ENCODE measurements at regions not wholly inside any gene's neighbourhood (a gene's known extent, or its start where the extent isn't known, plus 50 kb on each side); places are given as distances from the start of the nearest gene placed in this dataset.
"Not testable (repeated sequence)": the region's sequence is repeated elsewhere in the genome, so short reads cannot be mapped to it uniquely, and the experiment has no call there.

- peaks cover 11% of the 10 kb centered on the region for H3K27me3 ChIP-seq (ENCODE audit: control insufficient read depth, insufficient read depth, low read length)
- H3K9ac ChIP-seq (ENCODE audit: low read depth, low read length) = no peak overlapping the region
- no peaks in the 10 kb centered on the region for H3K9me3 ChIP-seq (replicated peaks; ENCODE audit: low read length)
- H3K36me3 ChIP-seq (ENCODE audit: insufficient read depth, low read length) = no peaks in the 10 kb centered on the region
- no peaks in the 10 kb centered on the region for H3K4me1 ChIP-seq (ENCODE audit: control insufficient read depth, insufficient read depth, low read length)
- no peak overlapping the region for H3K4me3 ChIP-seq (ENCODE audit: low read length)
- no peak overlapping the region for H3K4me2 ChIP-seq (ENCODE audit: low read length)
These were observed 415.0 kb downstream of the SFMBT2 start for GRCh38 chr10:6995831-6996230.

DNA sequence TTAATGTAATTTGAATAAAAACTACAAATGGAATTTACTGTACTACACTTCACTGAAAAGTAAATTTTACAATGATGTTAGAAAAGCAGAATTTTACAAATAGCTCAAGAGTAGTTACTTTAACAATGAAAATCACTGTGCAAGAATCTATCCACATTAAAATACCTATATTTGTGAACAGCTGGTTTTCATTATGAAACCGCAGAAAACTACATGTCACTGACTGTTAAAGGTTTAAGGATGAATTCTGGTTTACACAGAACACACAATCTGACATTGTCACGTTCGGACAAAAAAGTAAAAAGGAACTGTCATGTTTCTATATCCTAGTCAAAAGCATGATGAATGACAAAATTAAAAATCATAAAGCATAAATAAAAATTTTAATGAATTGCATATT, 415.3 kb upstream of the PRKCQ start:
- H3K4me2 ChIP-seq (ENCODE audit: low read length) = no peak overlapping the region
- H3K9ac ChIP-seq (ENCODE audit: low read depth, low read length) = no peak overlapping the region
- H3K4me3 ChIP-seq (ENCODE audit: low read length) = no peak overlapping the region
- peaks cover 11% of the 10 kb centered on the region for H3K27me3 ChIP-seq (ENCODE audit: control insufficient read depth, insufficient read depth, low read length)
- H3K9me3 ChIP-seq (replicated peaks; ENCODE audit: low read length) = no peaks in the 10 kb centered on the region
- H3K4me1 ChIP-seq (ENCODE audit: control insufficient read depth, insufficient read depth, low read length) = no peaks in the 10 kb centered on the region
- no peaks in the 10 kb centered on the region for H3K36me3 ChIP-seq (ENCODE audit: insufficient read depth, low read length)

GRCh38 chr10:6990891-6991290, 410.8 kb upstream of the PRKCQ start:
- Histone ChIP-seq H3K36me3 (ENCODE audit: insufficient read depth, low read length) (no peaks in the 10 kb centered on the region), H3K4me2 (ENCODE audit: low read length) (no peak overlapping the region), H3K27me3 (ENCODE audit: control insufficient read depth, insufficient read depth, low read length) (no peaks in the 10 kb centered on the region), H3K4me3 (ENCODE audit: low read length) (no peak overlapping the region), H3K9ac (ENCODE audit: low read depth, low read length) (no peak overlapping the region), H3K4me1 (ENCODE audit: control insufficient read depth, insufficient read depth, low read length) (no peaks in the 10 kb centered on the region), H3K9me3 (replicated peaks; ENCODE audit: low read length) (no peaks in the 10 kb centered on the region)

- H3K4me3 ChIP-seq (ENCODE audit: low read length) = no peak overlapping the region
- H3K4me2 ChIP-seq (ENCODE audit: low read length) = no peak overlapping the region
- H3K4me1 ChIP-seq (ENCODE audit: control insufficient read depth, insufficient read depth, low read length) = no peaks in the 10 kb centered on the region
- no peaks in the 10 kb centered on the region for H3K27me3 ChIP-seq (ENCODE audit: control insufficient read depth, insufficient read depth, low read length)
- no peak overlapping the region for H3K9ac ChIP-seq (ENCODE audit: low read depth, low read length)
- H3K36me3 ChIP-seq (ENCODE audit: insufficient read depth, low read length) = no peaks in the 10 kb centered on the region
- no peaks in the 10 kb centered on the region for H3K9me3 ChIP-seq (replicated peaks; ENCODE audit: low read length)
These were observed 408.6 kb upstream of the PRKCQ start for GRCh38 chr10:6988654-6989053.

GRCh38 chr10:6987536-6987945, 407.5 kb upstream of the PRKCQ start:
- no peaks in the 10 kb centered on the region for H3K27me3 ChIP-seq (ENCODE audit: control insufficient read depth, insufficient read depth, low read length)

GRCh38 chr10:6986927-6987326, 406.9 kb upstream of the PRKCQ start:
- H3K27me3 ChIP-seq (ENCODE audit: control insufficient read depth, insufficient read depth, low read length) = no peaks in the 10 kb centered on the region
- no peak overlapping the region for H3K9ac ChIP-seq (ENCODE audit: low read depth, low read length)
- H3K4me2 ChIP-seq (ENCODE audit: low read length) = no peak overlapping the region
- H3K4me1 ChIP-seq (ENCODE audit: control insufficient read depth, insufficient read depth, low read length) = no peaks in the 10 kb centered on the region
- no peaks in the 10 kb centered on the region for H3K36me3 ChIP-seq (ENCODE audit: insufficient read depth, low read length)
- H3K4me3 ChIP-seq (ENCODE audit: low read length) = no peak overlapping the region
- no peaks in the 10 kb centered on the region for H3K9me3 ChIP-seq (replicated peaks; ENCODE audit: low read length)

More at GRCh38 chr10:6987536-6987945, 407.5 kb upstream of the PRKCQ start:
- Histone ChIP-seq H3K9ac (ENCODE audit: low read depth, low read length) (no peak overlapping the region), H3K4me3 (ENCODE audit: low read length) (no peak overlapping the region), H3K36me3 (ENCODE audit: insufficient read depth, low read length) (no peaks in the 10 kb centered on the region), H3K4me1 (ENCODE audit: control insufficient read depth, insufficient read depth, low read length) (no peaks in the 10 kb centered on the region), H3K9me3 (replicated peaks; ENCODE audit: low read length) (no peaks in the 10 kb centered on the region), H3K4me2 (ENCODE audit: low read length) (no peak overlapping the region)

- Histone ChIP-seq H3K4me3 (ENCODE audit: low read length) (no peak overlapping the region), H3K9ac (ENCODE audit: low read depth, low read length) (no peak overlapping the region), H3K9me3 (replicated peaks; ENCODE audit: low read length) (no peaks in the 10 kb centered on the region), H3K27me3 (ENCODE audit: control insufficient read depth, insufficient read depth, low read length) (no peaks in the 10 kb centered on the region), H3K4me2 (ENCODE audit: low read length) (no peak overlapping the region), H3K4me1 (ENCODE audit: control insufficient read depth, insufficient read depth, low read length) (no peaks in the 10 kb centered on the region), H3K36me3 (ENCODE audit: insufficient read depth, low read length) (no peaks in the 10 kb centered on the region)
These were observed 405.6 kb upstream of the PRKCQ start for GRCh38 chr10:6985644-6986043.

- Histone ChIP-seq H3K9me3 (replicated peaks; ENCODE audit: low read length) (no peaks in the 10 kb centered on the region), H3K4me2 (ENCODE audit: low read length) (no peak overlapping the region)
These were observed 404.9 kb upstream of the PRKCQ start for GRCh38 chr10:6984971-6985370.

DNA sequence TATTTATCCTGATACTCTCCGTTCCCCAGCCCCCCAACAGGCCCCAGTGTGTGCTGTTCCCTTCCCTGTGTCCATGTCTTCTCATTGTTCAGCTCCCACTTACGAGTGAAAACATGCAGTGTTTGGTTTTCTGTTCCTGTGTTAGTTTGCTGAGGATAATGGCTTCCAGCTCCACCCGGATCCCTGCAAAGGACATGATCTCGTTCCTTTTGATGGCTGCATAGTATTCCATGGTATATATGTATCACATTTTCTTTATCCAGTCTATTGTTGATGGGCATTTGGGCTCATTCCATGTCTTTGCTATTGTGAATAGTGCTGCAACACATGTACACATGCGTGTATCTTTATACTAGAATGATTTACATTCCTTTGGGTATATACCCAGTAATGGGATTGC, 403.9 kb upstream of the PRKCQ start:
- not testable (repeated sequence) for H3K4me1 ChIP-seq (ENCODE audit: control insufficient read depth, insufficient read depth, low read length); H3K27me3 ChIP-seq (ENCODE audit: control insufficient read depth, insufficient read depth, low read length); H3K9me3 ChIP-seq (replicated peaks; ENCODE audit: low read length); H3K4me2 ChIP-seq (ENCODE audit: low read length); H3K36me3 ChIP-seq (ENCODE audit: insufficient read depth, low read length); H3K4me3 ChIP-seq (ENCODE audit: low read length); H3K9ac ChIP-seq (ENCODE audit: low read depth, low read length)

More at GRCh38 chr10:6984971-6985370, 404.9 kb upstream of the PRKCQ start:
- Histone ChIP-seq H3K36me3 (ENCODE audit: insufficient read depth, low read length) (no peaks in the 10 kb centered on the region), H3K27me3 (ENCODE audit: control insufficient read depth, insufficient read depth, low read length) (no peaks in the 10 kb centered on the region), H3K9ac (ENCODE audit: low read depth, low read length) (no peak overlapping the region), H3K4me3 (ENCODE audit: low read length) (no peak overlapping the region), H3K4me1 (ENCODE audit: control insufficient read depth, insufficient read depth, low read length) (no peaks in the 10 kb centered on the region)

- no peaks in the 10 kb centered on the region for H3K9me3 ChIP-seq (replicated peaks; ENCODE audit: low read length)
- no peaks in the 10 kb centered on the region for H3K36me3 ChIP-seq (ENCODE audit: insufficient read depth, low read length)
- no peak overlapping the region for H3K4me3 ChIP-seq (ENCODE audit: low read length)
- H3K27me3 ChIP-seq (ENCODE audit: control insufficient read depth, insufficient read depth, low read length) = peaks cover 21% of the 10 kb centered on the region
- no peaks in the 10 kb centered on the region for H3K4me1 ChIP-seq (ENCODE audit: control insufficient read depth, insufficient read depth, low read length)
- H3K9ac ChIP-seq (ENCODE audit: low read depth, low read length) = no peak overlapping the region
- no peak overlapping the region for H3K4me2 ChIP-seq (ENCODE audit: low read length)
These were observed 400.3 kb upstream of the PRKCQ start for GRCh38 chr10:6980353-6980752.

DNA sequence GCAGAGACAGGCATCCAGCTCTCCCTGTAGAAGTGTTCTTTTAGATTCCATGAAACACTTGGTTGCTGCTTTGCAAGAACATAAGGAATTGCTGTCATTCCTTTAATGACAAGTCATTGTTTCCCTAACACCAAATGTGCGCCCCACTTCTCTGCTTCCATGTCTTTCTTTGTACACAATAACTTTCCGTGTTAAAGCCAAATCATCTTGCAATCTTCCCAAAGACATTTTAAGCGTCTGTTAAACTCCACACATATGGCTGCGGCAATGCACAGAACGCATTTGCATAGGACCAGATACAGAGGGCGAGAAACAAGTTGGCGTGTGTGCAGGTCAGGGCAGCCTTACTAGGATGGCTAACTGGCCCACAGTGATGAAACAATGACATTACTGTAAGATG, 399.3 kb upstream of the PRKCQ start:
- Histone ChIP-seq H3K4me3 (ENCODE audit: low read length) (no peak overlapping the region), H3K9me3 (replicated peaks; ENCODE audit: low read length) (no peaks in the 10 kb centered on the region), H3K36me3 (ENCODE audit: insufficient read depth, low read length) (no peaks in the 10 kb centered on the region), H3K9ac (ENCODE audit: low read depth, low read length) (no peak overlapping the region), H3K4me2 (ENCODE audit: low read length) (no peak overlapping the region), H3K4me1 (ENCODE audit: control insufficient read depth, insufficient read depth, low read length) (no peaks in the 10 kb centered on the region), H3K27me3 (ENCODE audit: control insufficient read depth, insufficient read depth, low read length) (peaks cover 21% of the 10 kb centered on the region)

GRCh38 chr10:6978187-6978627, 398.1 kb upstream of the PRKCQ start:
- Histone ChIP-seq H3K4me1 (ENCODE audit: control insufficient read depth, insufficient read depth, low read length) (no peaks in the 10 kb centered on the region), H3K9me3 (replicated peaks; ENCODE audit: low read length) (no peaks in the 10 kb centered on the region), H3K36me3 (ENCODE audit: insufficient read depth, low read length) (no peaks in the 10 kb centered on the region), H3K4me3 (ENCODE audit: low read length) (no peak overlapping the region), H3K9ac (ENCODE audit: low read depth, low read length) (no peak overlapping the region), H3K4me2 (ENCODE audit: low read length) (no peak overlapping the region), H3K27me3 (ENCODE audit: control insufficient read depth, insufficient read depth, low read length) (peaks cover 22% of the 10 kb centered on the region)

Data from skeletal muscle satellite cell (primary cell).